ENCODE measurements at regions not wholly inside any gene's neighbourhood (a gene's known extent, or its start where the extent isn't known, plus 50 kb on each side); places are given as distances from the start of the nearest gene placed in this dataset.
"Not testable (repeated sequence)": the region's sequence is repeated elsewhere in the genome, so short reads cannot be mapped to it uniquely, and the experiment has no call there.

DNA sequence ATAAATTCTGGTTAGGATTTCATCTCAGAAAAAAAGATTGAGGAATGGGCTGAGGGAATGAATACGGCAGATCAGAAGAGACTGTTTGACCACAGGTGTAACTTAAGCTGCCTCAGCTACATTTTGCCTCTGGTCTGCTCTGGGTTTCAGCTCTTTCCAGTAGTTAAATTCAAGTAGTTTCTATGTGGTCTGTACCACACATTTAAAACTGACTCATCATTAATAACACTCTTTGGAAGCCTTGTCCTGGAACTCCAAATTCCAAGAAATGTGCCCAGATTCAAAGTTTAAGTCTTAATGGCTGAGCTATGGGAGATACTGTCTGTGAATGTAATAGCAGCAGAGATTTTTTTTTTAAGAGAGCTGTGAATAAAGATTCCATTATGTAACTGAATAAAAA, 133.1 kb upstream of the IGSF10 start:
- FAIRE-seq = no peak

DNA sequence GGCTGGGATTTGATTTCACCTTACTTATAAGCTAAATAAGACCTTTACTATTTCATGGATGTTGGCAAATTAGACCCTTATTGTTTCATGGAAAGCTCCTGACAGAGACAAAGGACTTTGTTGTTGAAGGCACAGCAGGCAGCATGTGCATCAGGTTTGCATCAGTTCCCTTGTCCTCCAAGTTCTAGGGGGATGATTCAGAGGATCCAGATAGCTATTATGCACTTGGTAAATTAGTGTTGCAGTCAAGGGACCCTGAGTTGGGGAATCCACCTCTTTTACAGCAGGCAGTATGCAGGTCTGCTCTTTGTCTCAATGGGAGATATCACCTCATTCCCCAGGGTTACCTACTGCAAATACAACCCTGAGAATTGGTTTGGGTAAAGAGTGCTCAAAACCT, 131.4 kb upstream of the IGSF10 start:
- no peak for FAIRE-seq

DNA sequence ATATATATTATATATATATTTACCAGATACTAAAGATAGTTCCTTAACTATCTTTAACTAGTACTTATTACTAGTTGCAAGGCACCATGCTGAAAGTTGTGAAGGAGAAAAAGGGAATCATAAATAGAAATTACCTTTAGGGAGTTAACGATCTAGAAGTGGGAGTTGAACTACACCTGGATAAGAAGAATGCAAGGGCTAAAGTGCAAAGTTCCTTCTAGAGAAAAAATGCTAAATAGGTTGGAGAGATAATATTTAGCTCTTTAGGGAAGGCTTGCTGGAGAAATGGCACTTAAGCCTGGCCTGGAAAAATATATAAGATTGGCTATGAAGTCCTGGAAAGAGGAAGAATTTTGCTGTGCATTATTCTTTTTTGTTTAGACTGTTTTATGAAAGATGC, 130.6 kb upstream of the IGSF10 start:
- FAIRE-seq = no peak

DNA sequence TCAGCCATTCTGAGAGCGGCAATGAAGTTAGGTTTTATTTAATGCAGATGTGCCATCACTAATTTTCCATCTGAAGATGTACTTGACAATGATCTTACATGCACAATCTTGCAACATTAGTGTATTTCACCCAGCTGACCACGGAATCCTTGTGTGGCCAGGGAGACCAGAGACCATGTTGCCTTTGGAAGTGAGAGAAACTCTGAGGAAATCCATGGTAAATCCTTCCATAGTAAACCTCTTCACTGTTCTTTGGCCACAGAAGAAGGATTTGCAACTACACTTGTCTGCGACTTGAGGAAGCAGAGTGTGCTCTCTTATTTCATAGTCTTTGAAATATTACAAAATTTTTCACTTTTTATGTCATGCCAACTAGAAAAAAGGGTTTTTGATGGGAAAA, 128.4 kb upstream of the IGSF10 start:
- FAIRE-seq = no peak

DNA sequence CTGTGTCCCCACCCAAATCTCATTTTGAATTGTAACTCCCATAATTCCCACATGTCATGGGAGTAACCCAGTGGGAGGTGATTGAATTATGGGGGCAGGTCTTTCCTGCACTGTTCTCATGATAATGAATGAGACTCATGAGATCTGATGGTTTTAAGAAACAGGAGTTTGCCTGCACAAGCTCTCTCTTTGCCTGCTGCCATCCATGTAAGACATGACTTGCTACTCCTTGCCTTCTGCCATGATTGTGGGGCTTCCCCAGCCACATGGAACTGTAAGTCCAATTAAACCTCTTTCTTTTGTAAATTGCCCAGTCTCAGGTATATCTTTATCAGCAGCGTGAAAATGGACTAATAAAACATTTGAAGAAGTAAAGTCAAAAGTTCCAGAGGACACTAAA, 126.8 kb upstream of the IGSF10 start:
- not testable (repeated sequence) for FAIRE-seq

DNA sequence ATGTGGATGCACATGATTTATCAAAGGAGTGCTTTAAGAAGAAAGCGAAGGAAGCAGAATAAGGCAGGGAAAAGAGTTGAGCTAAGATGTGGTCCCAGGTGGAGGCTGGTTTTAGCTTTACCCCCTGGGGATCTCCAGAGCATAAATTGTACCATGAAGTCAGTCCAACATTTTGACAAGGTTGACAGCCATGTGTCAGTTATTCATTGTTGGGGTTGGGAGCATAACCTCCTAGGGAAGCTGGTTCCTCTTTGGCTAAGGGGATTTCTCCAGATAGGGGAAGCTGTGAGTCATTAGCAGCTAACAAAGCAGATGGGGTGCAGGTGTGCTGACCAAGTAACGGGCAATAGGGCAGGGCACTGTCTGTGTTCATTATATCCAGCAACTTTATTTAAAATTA, 123.7 kb upstream of the IGSF10 start:
- no peak for FAIRE-seq

DNA sequence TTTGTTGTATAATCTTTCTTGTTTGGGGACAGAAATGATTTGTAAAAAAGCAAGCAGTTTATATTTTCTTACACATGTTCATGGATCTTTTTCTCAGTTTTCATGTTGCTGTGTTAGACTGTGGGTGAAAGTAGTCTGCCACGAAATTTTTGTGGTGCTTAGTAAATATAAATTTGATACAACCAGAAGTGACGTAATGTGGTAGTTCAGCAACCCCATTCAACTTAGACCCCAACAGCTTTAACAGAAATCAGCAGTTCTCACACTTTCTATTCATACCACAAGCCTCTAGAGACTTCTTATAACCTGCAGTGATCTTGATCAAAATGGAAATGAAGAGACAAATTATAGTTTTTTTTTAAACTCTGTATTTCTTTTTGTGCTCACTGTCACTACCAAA, 120.2 kb upstream of the IGSF10 start:
- FAIRE-seq = no peak

DNA sequence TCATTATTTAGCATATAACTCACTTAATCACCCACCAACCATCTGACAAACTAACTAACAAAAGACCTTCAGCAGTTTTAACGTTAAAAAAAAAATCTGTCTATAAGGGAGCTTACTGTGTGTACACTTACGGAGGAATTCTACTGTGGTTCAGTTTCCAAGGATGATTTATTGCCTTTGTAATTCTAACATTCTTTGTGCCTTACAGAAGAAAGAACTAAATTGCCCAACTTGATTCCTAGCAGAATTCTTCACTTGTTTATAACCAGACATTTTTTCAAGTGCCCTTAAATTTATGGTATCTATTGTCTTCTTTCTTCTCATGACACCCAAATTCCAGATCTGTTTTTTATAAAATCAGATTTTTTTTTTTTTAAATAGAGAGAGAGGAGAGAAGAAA, 119.7 kb upstream of the IGSF10 start:
- FAIRE-seq = no peak

DNA sequence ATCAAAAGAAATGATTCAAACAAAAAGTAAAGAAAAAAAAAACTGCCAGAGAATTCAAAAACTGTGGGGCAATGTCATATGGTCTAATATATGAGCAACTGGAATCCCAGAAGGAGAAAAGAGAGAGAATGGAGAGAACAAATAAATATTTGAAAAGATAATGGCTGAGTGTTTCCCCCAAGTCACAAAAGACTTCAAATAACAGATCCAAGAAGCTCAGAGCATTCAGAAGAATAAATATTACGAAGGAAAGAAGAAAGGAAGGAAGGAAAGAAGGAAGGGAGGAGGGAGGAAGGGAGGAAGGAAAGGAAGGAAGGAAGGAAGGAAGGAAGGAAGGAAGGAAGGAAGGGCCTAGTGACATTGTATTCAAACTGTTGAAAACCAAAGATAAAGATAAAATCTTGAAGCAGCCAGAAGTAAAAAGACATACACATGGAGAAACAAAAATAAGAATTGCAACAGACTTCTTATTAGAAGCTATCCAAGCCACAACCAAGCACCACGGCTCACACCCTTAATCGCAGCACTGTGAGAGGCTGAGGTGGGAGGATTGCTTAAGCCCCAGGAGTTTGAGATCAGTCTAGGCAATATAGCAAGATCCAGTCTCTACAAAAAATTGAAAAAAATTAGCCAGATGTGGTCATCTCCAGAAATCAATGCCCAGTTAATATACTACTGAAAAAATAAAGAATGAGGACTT, 118.9 kb upstream of the IGSF10 start:
- FAIRE-seq = no peak

DNA sequence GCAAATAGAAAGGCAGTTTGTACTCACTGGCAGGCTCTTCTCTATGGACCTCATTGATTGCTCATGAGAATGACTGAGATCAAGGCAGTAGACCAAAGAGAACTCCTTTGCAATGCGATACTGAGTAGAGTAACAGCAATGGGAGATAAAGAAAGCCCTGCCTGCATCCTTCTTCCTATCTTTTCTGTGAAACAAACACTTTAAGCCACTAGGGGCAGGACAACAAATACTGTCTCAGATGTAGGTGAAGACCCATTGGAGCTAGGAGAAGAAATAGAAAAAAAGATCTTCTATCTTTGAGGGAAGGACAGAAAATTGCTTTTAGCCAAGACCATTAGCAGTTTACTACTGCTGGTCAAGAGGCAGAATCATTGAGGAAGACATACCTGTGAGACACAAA, 117.6 kb upstream of the IGSF10 start:
- no peak for FAIRE-seq

DNA sequence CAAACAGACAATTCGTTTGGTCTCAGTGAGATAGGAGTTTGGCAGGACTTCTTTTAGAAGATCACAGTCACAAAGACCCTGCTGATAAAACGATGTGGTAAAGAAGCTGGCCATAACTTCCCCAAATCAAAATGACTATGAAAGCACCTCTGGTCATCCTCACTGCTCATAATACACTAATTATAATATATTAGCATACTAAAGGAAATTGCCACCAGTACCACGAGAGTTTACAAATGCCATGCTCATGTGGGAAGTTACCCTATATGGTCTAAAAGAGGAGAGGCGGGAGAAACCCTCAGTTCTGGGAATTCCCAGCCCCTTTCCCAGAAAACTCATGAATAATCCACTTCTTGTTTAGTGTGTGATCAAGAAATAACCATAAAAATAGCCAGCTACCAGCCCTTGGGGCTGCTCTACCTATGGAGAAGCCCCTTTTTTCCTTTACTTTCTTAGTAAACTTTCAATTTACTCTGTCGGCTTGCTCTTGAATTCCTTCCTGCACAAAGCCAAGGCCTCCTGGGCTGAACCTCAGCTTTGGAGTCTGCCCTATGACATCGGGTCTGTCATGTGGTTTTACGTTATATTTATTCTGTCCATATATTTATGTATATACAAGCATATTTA, 115.8 kb upstream of the IGSF10 start:
- no peak for FAIRE-seq

DNA sequence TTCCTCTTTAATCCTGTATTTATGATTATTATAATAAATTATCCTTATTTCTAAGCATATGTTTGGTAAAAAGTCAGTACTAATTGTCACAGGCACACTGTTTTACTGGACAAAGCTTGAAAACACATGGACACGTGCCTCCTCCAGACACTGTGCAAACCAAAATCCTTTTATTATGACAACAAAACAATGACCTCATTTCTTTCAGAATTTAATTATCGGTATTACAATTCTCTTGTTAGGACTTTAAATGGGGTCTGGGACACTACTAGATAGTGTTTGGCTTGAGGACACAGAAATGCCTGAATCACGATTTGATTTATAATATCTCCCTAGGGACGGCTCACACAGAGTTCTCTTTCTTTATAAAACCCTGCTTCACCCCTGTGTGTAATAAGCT, 107.3 kb upstream of the IGSF10 start:
- no peak for FAIRE-seq

DNA sequence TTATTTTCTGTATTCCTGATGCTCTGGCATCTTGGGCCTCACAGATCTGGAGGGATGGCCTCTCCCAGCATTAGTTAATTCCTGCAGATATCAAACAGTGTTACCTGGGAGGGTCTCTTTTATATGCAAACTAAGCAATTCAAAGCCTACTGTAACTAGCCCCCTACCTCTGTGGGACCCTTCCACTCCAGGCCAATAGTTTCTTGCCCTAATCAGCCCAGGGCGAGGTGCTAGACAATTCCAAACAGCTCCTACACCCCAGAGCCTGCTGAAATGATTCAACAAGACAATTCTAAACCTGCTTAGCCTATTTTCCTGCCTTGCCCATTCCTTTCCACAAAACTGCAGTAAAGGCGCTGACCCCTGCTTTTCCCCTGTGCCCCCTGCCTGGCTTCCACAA, 106.6 kb upstream of the IGSF10 start:
- no peak for FAIRE-seq

DNA sequence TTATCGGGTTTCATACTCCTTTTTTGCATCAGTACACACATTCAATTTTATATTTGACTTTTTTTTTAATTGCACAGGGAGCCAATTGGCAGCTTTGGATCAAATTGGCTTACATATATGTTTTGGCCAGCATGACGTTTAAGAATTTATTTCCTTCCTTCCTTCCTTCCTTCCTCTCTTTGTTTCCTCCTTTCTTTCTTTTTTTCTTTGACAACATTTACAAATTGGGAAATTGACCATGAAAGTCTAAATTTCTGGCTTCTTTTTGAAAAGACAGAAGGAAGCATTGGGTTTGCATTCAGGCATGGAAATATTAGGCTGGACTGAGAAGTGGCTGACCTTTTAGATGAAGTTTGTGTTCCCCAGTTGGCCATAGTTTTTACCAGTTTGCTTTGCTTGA, 103.4 kb upstream of the IGSF10 start:
- no peak for FAIRE-seq

DNA sequence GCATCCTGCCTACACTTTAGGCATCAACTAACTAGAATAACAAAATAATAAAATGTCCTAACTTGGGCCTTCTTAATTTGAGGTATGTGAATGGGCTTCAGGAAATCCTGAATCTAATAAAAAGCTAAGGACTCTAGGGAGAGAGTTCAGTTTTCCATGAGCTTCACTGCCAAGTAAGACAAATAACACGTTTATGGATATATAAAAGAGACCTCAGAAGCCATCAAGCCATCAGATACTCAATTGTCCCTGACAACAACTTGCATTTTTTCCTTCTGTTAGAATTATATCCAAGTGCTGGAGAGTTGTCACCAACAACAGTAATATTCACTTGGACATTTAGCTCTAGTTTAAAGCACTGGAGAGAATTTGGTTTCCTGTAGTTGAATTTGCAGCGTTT, 102.4 kb upstream of the IGSF10 start:
- FAIRE-seq = no peak

DNA sequence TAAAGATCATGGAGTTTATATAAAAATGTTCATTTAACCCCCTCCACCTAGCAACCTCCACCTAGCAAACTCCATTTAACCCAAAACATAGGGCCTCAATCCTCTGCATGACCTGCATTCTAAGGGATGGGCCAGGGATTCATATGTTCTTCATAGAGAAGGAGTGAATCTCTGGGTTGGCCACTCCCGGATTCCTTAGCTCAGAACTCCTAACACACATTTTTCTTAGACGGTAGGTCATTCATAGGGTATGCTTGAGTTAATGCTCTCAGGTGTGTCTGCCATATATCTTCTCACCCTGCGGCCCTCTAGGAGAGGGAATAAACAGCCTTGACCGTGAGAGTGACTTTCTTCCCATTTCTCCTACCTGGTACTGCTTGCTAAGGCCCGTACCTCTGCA, 102.0 kb upstream of the IGSF10 start:
- FAIRE-seq = no peak

DNA sequence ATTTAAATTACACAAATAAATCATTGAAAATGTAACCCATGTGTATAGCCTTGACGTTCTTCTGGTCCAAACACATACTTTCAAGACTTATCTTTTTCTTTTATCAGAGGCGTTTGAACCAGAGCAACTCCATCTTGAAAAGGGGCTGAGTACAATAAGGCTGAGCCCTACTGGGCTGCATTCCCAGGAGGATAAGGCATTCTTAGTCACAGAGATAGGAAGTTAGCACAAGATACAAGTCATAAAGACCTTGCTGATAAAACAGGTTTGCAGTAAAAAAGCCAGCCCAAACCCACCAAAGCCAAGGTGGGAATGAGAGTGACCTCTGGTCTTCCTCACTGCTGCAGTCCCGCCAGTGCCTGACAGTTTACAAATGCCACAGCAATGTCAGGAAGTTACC, 101.0 kb upstream of the IGSF10 start:
- FAIRE-seq = no peak

DNA sequence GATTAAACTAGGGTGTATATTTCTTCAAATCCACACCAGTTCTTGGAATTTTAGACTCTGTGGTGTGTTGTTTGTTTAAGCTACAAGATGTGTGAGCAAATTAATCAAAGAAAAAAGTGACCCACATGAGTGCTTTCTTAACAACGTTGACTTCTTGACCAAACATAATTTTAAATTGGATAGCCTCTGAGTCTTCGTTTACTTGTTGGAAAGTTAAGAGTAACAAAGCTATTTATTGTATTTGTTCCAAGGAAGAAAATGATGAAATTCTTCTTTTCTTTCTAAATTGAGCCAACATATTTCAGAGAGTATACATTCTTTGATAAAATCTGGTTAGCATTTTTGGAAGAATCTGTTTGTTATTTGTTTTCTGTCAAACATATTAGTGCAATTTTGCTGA, 99.9 kb upstream of the IGSF10 start:
- no peak for FAIRE-seq

DNA sequence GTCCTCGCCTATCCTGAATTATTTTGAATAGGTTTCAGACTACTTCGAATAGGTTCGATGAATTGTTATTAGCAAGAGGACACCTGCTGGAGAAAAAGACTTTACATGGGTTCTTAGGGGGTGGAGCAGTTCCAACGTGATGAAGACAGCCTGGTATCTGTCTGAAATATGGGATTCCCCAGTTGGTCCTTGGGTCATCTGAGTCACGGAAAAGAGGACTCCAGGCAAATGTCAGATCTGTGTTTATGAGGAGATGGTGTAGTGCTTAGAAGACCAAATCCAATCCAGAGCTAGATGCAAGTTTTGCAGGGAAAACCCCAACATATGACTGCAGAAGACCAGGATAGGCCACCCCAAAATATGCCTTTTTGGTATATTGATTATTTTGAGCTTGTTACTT, 98.9 kb upstream of the IGSF10 start:
- no peak for FAIRE-seq

DNA sequence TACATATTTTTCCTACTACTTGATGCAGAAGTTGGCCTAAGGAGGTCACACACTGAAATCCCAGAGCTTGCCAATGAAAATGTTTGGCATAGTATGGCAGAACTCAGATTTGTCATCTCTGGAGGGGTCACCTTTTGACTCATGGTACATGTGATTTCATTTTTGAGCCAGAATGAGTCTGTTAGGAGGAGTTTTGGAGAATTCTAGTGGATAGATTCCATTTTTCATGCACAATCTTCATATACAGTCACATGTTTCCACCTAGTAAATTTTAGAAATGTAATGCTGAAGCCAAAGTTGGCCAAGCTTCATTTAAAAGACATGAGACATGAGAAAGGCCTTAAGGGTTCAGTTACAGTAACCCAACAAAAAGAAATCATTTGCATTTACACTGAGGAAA, 97.8 kb upstream of the IGSF10 start:
- no peak for FAIRE-seq

DNA sequence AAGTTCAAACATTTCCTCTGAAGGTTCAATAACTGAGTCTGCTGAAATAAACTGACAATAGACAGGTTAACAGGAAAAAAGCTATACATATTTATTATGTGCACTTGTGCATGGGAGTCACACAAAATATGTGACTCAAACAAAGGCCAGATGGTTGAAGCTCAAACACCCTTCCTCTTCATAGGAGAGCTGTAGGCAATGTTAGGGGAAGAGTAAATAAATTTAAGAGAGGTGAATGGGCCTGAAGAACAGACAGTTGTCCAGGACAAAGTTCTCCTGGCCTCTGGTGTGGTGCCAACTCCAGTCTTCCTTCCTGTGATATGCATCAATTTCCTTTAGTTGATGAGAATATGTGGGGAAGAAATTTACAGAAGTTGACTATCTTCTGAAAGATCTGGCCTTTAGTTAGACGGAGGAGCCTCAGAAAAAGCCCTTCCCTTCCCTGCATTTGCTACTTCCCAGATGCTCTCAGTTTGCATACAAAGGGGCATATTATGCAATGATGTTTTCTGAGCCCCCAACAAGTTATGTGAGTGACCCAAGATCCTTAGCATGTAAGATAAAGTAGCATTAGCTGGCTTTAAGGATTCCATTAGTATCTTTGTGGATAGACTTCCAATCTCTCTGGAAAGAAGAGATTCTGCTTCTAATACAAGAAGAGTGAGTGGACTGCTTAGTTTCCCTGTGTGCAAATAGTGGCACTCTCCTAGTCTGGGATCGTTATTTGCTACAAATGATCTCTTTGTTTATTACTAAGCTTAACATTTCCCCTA, 96.4 kb upstream of the IGSF10 start:
- no peak for FAIRE-seq

DNA sequence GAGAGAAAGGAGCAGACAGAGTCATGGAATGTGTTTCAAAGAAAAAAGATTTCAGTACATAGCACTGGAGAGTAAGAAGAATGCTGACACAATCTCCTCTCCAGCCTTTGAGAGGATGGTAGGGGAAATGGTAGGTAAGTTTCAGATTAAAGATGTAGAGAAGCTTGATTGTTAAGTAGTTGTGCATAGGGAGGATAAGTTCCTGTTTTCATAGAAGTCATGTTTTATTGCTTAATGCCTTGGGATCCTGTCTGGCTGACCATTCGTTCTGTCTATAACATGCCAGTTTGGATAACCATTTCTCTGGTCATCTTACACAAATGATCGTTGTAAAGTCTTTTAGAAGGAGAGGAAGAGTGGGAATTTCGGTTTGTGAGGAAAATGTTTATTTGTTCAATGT, 95.7 kb upstream of the IGSF10 start:
- FAIRE-seq = no peak

DNA sequence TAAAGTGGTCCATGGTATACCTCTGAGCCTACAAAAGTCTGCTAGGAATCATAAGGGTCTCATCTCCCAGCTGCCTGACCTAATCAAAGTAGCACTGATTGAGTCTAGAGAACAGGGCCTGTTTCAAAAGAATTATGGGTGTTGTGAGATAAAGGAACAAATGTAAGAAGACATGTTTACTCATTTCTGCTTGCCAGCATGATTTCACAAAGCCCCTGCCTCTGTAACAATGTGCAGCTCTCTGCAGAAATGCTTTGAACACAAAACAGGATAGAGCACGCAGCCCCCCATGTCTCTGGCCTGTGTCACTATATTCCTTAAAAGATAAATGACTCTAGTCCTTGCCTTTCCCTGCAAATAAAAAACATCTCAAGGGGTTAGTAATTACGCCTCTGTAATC, 94.7 kb upstream of the IGSF10 start:
- no peak for FAIRE-seq

DNA sequence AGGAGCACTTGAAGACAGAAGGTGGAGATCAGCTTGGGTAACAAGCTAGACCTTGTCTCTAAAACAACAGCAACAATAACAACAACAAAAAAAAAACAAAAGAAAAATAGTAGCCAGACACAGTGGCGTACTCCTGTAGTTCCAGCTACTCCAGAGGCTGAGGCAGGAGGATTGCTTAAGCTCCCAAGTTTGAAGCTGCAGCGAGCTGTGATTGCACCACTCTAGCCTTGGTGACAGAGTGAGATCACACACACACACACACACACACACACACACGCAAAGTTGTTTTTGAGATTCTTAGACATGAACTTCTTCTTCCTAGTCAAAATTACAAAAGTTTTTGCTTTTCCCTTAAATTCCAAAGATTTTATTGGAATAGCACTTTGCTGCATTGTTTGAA, 93.0 kb upstream of the IGSF10 start:
- FAIRE-seq = no peak

DNA sequence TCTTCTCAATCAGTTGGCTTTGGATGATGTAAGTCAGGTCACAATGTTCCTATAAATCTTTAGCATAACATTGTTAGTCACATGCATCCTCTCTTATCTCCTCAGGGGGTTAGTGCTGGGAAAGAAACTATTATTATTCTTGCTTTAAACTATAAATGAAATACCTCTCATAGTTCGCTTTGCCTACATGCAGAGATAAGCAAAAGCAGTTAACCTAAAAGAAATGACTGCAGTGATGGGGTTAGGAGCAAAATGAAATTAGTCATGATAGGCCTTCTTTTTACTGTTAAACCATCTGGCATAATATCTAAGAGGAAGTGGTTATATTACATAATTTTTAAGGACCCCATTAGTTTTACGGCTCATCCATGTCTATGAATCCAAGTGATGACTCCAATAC, 91.7 kb upstream of the IGSF10 start:
- no peak for FAIRE-seq

Data from A204.1 (cell line).